HEK293T (cell line): ENCODE measurements at regions not wholly inside any gene's neighbourhood (a gene's known extent, or its start where the extent isn't known, plus 50 kb on each side); places are given as distances from the start of the nearest gene placed in this dataset.

Source experiments
- BHLHE40 ChIP-seq: fragments of 450-650 bp; IDR thresholded peaks from 2 replicates; pipeline ENCODE4 v1.6.1; 2016; ENCODE audit warnings: mild to moderate bottlenecking, moderate library complexity, borderline replicate concordance
- FOXK2 ChIP-seq: fragments of 450-650 bp; IDR thresholded peaks from 2 replicates; pipeline ENCODE4 v1.6.1; 2016; ENCODE audit warnings: mild to moderate bottlenecking
- FOXM1 ChIP-seq: fragments of 450-650 bp; IDR thresholded peaks from 2 replicates; pipeline ENCODE4 v1.6.1; 2017; ENCODE audit warnings: mild to moderate bottlenecking, borderline replicate concordance
- LEF1 ChIP-seq: fragments of 450-650 bp; IDR thresholded peaks from 2 replicates; pipeline ENCODE4 v1.6.1; 2017; ENCODE audit warnings: mild to moderate bottlenecking, borderline replicate concordance
- PKNOX1 ChIP-seq: fragments of 450-650 bp; IDR thresholded peaks from 2 replicates; pipeline ENCODE4 v1.6.1; 2016
- SUZ12 ChIP-seq: fragments of 450-650 bp; IDR thresholded peaks from 2 replicates; pipeline ENCODE4 v1.6.1; 2016; ENCODE audit warnings: mild to moderate bottlenecking
- ZNF384 ChIP-seq: fragments of 450-650 bp; IDR thresholded peaks from 2 replicates; pipeline ENCODE4 v1.6.1; 2016

- TF ChIP-seq BHLHE40 (no peak), LEF1 (no peak), PKNOX1 (no peak), FOXM1 (no peak), ZNF384 (no peak), FOXK2 (no peak), SUZ12 (no peak)
Measured at GRCh38 chr7:118033273-118033672, 150.7 kb upstream of the LSM8 start.
